SK-N-SH (cell line): ENCODE measurements at regions not wholly inside any gene's neighbourhood (a gene's known extent, or its start where the extent isn't known, plus 50 kb on each side); places are given as distances from the start of the nearest gene placed in this dataset.

Experiments used
- CTCF ChIA-PET: fragments of 300-600, 350-600 bp; formaldehyde crosslinking; extraction: SDS; loops from one replicate; lab custom pipeline; 2021; lab: Yijun Ruan, JAX
- POLR2A ChIA-PET: fragments of 350-600 bp; sonication (Branson Sonifier 250); formaldehyde crosslinking; extraction: SDS; loops from one replicate; lab custom pipeline; 2020; ENCODE audit warnings: antibody characterized with exemption, inconsistent platforms; lab: Yijun Ruan, JAX
- DNase-seq: peaks from one replicate; pipeline ENCODE4 v3.0.0; 2012
- H2AFZ ChIP-seq: fragments of 200-600 bp; sonication (generic); 2 replicates; pipeline ENCODE4 v1.8.1; 2016; ENCODE audit warnings: antibody characterized with exemption, mild to moderate bottlenecking, low read depth
- H3F3A ChIP-seq: fragments of 200-600 bp; sonication (generic); replicated peaks from 2 replicates; pipeline ENCODE3; 2016; ENCODE audit warnings: antibody characterized with exemption, mild to moderate bottlenecking; ENCODE audit not compliant: insufficient read depth
- H3K27ac ChIP-seq, 2 experiments: fragments of 200-500 bp in 1 of 2; fragments of 200-600 bp in 1 of 2; sonication (Bioruptor generic) in 1 of 2; sonication (generic), shearing (Covaris generic) in 1 of 2; 2 replicates each; pipeline versions ENCODE4 v1.5.1 to v1.6.1; 2014 to 2016; ENCODE audit warnings: low read depth in 2 of 2, inconsistent platforms in 1 of 2, low read length in 1 of 2, mild to moderate bottlenecking in 1 of 2, mixed read lengths in 1 of 2
- H3K27me3 ChIP-seq: fragments of 200-600 bp; sonication (generic), shearing (Covaris generic); 2 replicates; pipeline ENCODE4 v1.6.1; 2016; ENCODE audit warnings: mixed run types; ENCODE audit not compliant: insufficient read depth
- H3K36me3 ChIP-seq, 2 experiments: fragments of 200-500 bp in 1 of 2; fragments of 200-600 bp in 1 of 2; sonication (Bioruptor generic) in 1 of 2; sonication (generic) in 1 of 2; replicated peaks in 1 of 2; 2 replicates each; pipeline versions ENCODE3 to v1.5.1; 2014 to 2016; ENCODE audit warnings: low read length in 1 of 2, mild to moderate bottlenecking in 1 of 2; ENCODE audit not compliant: insufficient read depth in 2 of 2, control insufficient read depth in 1 of 2
- H3K4me1 ChIP-seq, 2 experiments: fragments of 200-500 bp in 1 of 2; fragments of 200-600 bp in 1 of 2; sonication (Bioruptor generic) in 1 of 2; sonication (generic), shearing (Covaris generic) in 1 of 2; 2 replicates each; pipeline versions ENCODE4 v1.5.1 to v1.6.1; 2014 to 2016; ENCODE audit warnings: low read depth in 1 of 2, low read length in 1 of 2, mixed run types in 1 of 2; ENCODE audit not compliant: insufficient read depth in 2 of 2, control insufficient read depth in 1 of 2
- H3K4me2 ChIP-seq: fragments of 200-600 bp; sonication (generic), shearing (Covaris generic); 2 replicates; pipeline ENCODE4 v1.6.1; 2017; ENCODE audit warnings: mixed run types
- H3K4me3 ChIP-seq, 2 experiments: fragments of 200-500 bp in 1 of 2; fragments of 200-600 bp in 1 of 2; sonication (Bioruptor generic) in 1 of 2; sonication (generic), shearing (Covaris generic) in 1 of 2; 2 replicates each; pipeline versions ENCODE4 v1.5.1 to v1.8.1; 2014 to 2016; ENCODE audit warnings: low read depth in 2 of 2, inconsistent platforms in 1 of 2, low read length in 1 of 2, mild to moderate bottlenecking in 1 of 2, mixed read lengths in 1 of 2, moderate library complexity in 1 of 2
- H3K79me2 ChIP-seq: fragments of 200-600 bp; sonication (generic); 2 replicates; pipeline ENCODE4 v1.8.1; 2017; ENCODE audit warnings: mild to moderate bottlenecking; ENCODE audit not compliant: insufficient read depth
- H3K9ac ChIP-seq: fragments of 200-600 bp; sonication (generic); 2 replicates; pipeline ENCODE4 v1.6.1; 2017; ENCODE audit warnings: mixed run types
- H3K9me2 ChIP-seq: fragments of 200-600 bp; sonication (generic); 2 replicates; pipeline ENCODE4 v1.6.1; 2017; ENCODE audit warnings: mixed run types
- H3K9me3 ChIP-seq: fragments of 200-600 bp; sonication (generic); 2 replicates; pipeline ENCODE4 v1.6.1; 2017; ENCODE audit warnings: mixed run types, mild to moderate bottlenecking, moderate library complexity
- H4K20me1 ChIP-seq: fragments of 200-600 bp; sonication (generic); 2 replicates; pipeline ENCODE4 v1.6.1; 2017; ENCODE audit warnings: mild to moderate bottlenecking, mixed run types; ENCODE audit not compliant: insufficient read depth
- EP300 ChIP-seq, 2 experiments: IDR thresholded peaks; 2 replicates each; pipeline versions ENCODE4 v1.4.0 to v1.6.1; 2012; ENCODE audit warnings: borderline replicate concordance in 1 of 2, low read depth in 1 of 2, low read length in 1 of 2
- FOSL2 ChIP-seq: IDR thresholded peaks from 2 replicates; pipeline ENCODE4 v1.4.0; 2012; ENCODE audit warnings: low read depth, mild to moderate bottlenecking, moderate library complexity, borderline replicate concordance
- GATA2 ChIP-seq: sonication (generic); formaldehyde crosslinking; IDR thresholded peaks from 2 replicates; pipeline ENCODE4 v1.5.0; 2020; ENCODE audit warnings: mild to moderate bottlenecking, missing genetic modification reagents
- MAX ChIP-seq: IDR thresholded peaks from 2 replicates; pipeline ENCODE4 v1.4.0; 2012; ENCODE audit warnings: low read depth
- MEF2A ChIP-seq: IDR thresholded peaks from 2 replicates; pipeline ENCODE4 v1.4.0; 2012; ENCODE audit warnings: low read depth, borderline replicate concordance
- NRF1 ChIP-seq: IDR thresholded peaks from 2 replicates; pipeline ENCODE4 v1.6.1; 2012; ENCODE audit warnings: low read depth, mild to moderate bottlenecking, low read length
- POLR2AphosphoS5 ChIP-seq: IDR thresholded peaks from 2 replicates; pipeline ENCODE4 v1.6.1; 2012; ENCODE audit warnings: low read depth, low read length
- RFX5 ChIP-seq: IDR thresholded peaks from 2 replicates; pipeline ENCODE4 v1.6.1; 2012; ENCODE audit warnings: mild to moderate bottlenecking, improper control_type of control experiment, low read length
- SMC3 ChIP-seq: IDR thresholded peaks from 2 replicates; pipeline ENCODE4 v1.6.1; 2012; ENCODE audit warnings: low read depth, low read length, improper control_type of control experiment
- TAF1 ChIP-seq: IDR thresholded peaks from 2 replicates; pipeline ENCODE4 v1.6.1; 2012; ENCODE audit warnings: low read depth, mild to moderate bottlenecking, low read length, moderate library complexity, borderline replicate concordance
- WGBS: methylation state at CpG from one replicate; pipeline ENCODE4 v1.1.6; 2017; ENCODE audit warnings: low lambda C conversion rate; 5-methylcytosine and 5-hydroxymethylcytosine counted together
- TF ChIP-seq, protein P1 (sequence below): IDR thresholded peaks from 2 replicates; pipeline ENCODE4 v1.6.1; 2012; ENCODE audit warnings: mild to moderate bottlenecking, low read depth, low read length, moderate library complexity
- TF ChIP-seq, protein P2 (sequence below): IDR thresholded peaks from 2 replicates; pipeline ENCODE4 v1.4.0; 2012; ENCODE audit warnings: low read depth, borderline replicate concordance

DNA sequence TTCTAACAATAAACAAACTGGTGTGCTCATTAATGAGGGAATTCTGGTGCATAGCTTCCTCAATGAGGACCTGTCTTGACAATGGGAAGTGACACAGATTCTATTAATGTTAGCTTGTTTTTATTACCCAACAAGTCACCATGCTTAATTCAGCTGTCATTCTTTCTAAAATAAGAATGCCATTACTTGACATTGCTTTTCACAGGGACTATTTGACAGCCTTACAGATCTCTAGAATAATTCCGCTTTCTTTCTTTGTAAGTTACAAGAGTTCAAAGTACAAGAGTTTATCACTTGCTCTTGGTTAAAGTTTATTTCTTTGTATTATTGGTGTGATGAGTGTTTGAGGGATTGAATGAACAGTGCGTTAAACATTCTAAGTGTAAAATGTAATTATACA, 127.0 kb upstream of the COL5A2 start:
- CTCF ChIA-PET = no interaction called here
- H3K9ac ChIP-seq = no peak overlapping the region
- H3K9me3 ChIP-seq = 0 out of 2 replicates have a peak, but pooled peaks cover 3% of the 10 kb centered on the region
- H3K4me1 ChIP-seq = no peaks in the 10 kb centered on the region; a peak in 1 of 4 replicates
- no peak overlapping the region for H3K27ac ChIP-seq
- WGBS = 95% methylated on average over 2 of the region's 2 CpGs
- H3K4me3 ChIP-seq = no peak overlapping the region
- no peak overlapping the region for H2AFZ ChIP-seq
- H3K27me3 ChIP-seq = no peaks in the 10 kb centered on the region
- no peaks in the 10 kb centered on the region for H4K20me1 ChIP-seq
- no peaks in the 10 kb centered on the region for H3K79me2 ChIP-seq
- POLR2A ChIA-PET = no interaction called here
- H3F3A ChIP-seq = no peaks in the 10 kb centered on the region
- H3K4me2 ChIP-seq = no peak overlapping the region
- DNase-seq = no peak
- no peaks in the 10 kb centered on the region for H3K36me3 ChIP-seq
- TF ChIP-seq, protein P1, sequence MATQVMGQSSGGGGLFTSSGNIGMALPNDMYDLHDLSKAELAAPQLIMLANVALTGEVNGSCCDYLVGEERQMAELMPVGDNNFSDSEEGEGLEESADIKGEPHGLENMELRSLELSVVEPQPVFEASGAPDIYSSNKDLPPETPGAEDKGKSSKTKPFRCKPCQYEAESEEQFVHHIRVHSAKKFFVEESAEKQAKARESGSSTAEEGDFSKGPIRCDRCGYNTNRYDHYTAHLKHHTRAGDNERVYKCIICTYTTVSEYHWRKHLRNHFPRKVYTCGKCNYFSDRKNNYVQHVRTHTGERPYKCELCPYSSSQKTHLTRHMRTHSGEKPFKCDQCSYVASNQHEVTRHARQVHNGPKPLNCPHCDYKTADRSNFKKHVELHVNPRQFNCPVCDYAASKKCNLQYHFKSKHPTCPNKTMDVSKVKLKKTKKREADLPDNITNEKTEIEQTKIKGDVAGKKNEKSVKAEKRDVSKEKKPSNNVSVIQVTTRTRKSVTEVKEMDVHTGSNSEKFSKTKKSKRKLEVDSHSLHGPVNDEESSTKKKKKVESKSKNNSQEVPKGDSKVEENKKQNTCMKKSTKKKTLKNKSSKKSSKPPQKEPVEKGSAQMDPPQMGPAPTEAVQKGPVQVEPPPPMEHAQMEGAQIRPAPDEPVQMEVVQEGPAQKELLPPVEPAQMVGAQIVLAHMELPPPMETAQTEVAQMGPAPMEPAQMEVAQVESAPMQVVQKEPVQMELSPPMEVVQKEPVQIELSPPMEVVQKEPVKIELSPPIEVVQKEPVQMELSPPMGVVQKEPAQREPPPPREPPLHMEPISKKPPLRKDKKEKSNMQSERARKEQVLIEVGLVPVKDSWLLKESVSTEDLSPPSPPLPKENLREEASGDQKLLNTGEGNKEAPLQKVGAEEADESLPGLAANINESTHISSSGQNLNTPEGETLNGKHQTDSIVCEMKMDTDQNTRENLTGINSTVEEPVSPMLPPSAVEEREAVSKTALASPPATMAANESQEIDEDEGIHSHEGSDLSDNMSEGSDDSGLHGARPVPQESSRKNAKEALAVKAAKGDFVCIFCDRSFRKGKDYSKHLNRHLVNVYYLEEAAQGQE = no peak
- TF ChIP-seq RFX5 (no peak), TAF1 (no peak), MAX (no peak), GATA2 (CRISPR knock-in tag) (no peak), FOSL2 (no peak), POLR2AphosphoS5 (no peak)
- TF ChIP-seq, protein P2, sequence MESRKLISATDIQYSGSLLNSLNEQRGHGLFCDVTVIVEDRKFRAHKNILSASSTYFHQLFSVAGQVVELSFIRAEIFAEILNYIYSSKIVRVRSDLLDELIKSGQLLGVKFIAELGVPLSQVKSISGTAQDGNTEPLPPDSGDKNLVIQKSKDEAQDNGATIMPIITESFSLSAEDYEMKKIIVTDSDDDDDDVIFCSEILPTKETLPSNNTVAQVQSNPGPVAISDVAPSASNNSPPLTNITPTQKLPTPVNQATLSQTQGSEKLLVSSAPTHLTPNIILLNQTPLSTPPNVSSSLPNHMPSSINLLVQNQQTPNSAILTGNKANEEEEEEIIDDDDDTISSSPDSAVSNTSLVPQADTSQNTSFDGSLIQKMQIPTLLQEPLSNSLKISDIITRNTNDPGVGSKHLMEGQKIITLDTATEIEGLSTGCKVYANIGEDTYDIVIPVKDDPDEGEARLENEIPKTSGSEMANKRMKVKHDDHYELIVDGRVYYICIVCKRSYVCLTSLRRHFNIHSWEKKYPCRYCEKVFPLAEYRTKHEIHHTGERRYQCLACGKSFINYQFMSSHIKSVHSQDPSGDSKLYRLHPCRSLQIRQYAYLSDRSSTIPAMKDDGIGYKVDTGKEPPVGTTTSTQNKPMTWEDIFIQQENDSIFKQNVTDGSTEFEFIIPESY = no peak
- no peaks in the 10 kb centered on the region for H3K9me2 ChIP-seq

GRCh38 chr2:189308056-189308790, 128.7 kb upstream of the COL5A2 start:
- Histone ChIP-seq H3K4me2 (no peak overlapping the region), H3F3A (no peaks in the 10 kb centered on the region), H3K27me3 (no peaks in the 10 kb centered on the region), H3K36me3 (no peaks in the 10 kb centered on the region)
- CTCF ChIA-PET = interaction anchor here (0.8 kb wide), 1 partner anchor 222 kb away, joined by 3 read pairs; no protein-coding TSS in a partner anchor
- no peak for DNase-seq
- TF ChIP-seq SMC3 (no peak), EP300 (IDR thresholded peaks at IDR 0.05; ENCODE audit: borderline replicate concordance in 1 of 2, low read depth in 1 of 2, low read length in 1 of 2) (no peak), MEF2A (no peak), NRF1 (no peak)
- TF ChIP-seq, all 33 proteins: peak for 0
- Histone ChIP-seq H3K9me2 (no peaks in the 10 kb centered on the region), H4K20me1 (no peaks in the 10 kb centered on the region), H3K9ac (no peak overlapping the region), H3K27ac (no peak overlapping the region), H3K79me2 (no peaks in the 10 kb centered on the region), H3K4me3 (no peak overlapping the region), H3K9me3 (0 out of 2 replicates have a peak, but pooled peaks cover 3% of the 10 kb centered on the region), H2AFZ (no peak overlapping the region), H3K4me1 (no peaks in the 10 kb centered on the region; a peak in 1 of 4 replicates)
- 95% methylated on average over 3 of the region's 3 CpGs for WGBS
- POLR2A ChIA-PET = no interaction called here
